ENCODE measurements at regions not wholly inside any gene's neighbourhood (a gene's known extent, or its start where the extent isn't known, plus 50 kb on each side); places are given as distances from the start of the nearest gene placed in this dataset.

- TF ChIP-seq POLR2AphosphoS5 (IDR thresholded peaks at IDR 0.05; ENCODE audit: borderline replicate concordance, low read depth, low read length) (no peak), FOXP2 (optimal IDR thresholded peaks at IDR 0.05; ENCODE audit: control extremely low read depth, extremely low read length, insufficient read depth) (no peak)
Measured at GRCh38 chr11:71145988-71146824, 106.2 kb downstream of the SHANK2 start.

Measured in SK-N-MC (cell line).